Keratinocyte (primary cell): ENCODE measurements at regions not wholly inside any gene's neighbourhood (a gene's known extent, or its start where the extent isn't known, plus 50 kb on each side); places are given as distances from the start of the nearest gene placed in this dataset.

Experiments
- DNase-seq: peaks from one replicate; pipeline ENCODE4 v3.0.0-alpha.2; 2011; ENCODE audit warnings: low read depth, missing footprints, low spot score
- FAIRE-seq: peaks from 2 replicates; lab custom pipeline; 2011; peaks lifted over from hg19 to GRCh38; lab: Jason Lieb, UNC
- H2AFZ ChIP-seq: 2 replicates; pipeline ENCODE4 v1.6.0; 2012; ENCODE audit warnings: low read length, control low read depth, inconsistent platforms; ENCODE audit not compliant: control insufficient read depth
- H3K27ac ChIP-seq: 2 replicates; pipeline ENCODE4 v1.5.1; 2011; ENCODE audit warnings: low read length; ENCODE audit not compliant: control insufficient read depth, insufficient read depth
- H3K27me3 ChIP-seq: 3 replicates; pipeline ENCODE4 v1.6.0; 2011; ENCODE audit warnings: low read length; ENCODE audit not compliant: control insufficient read depth, insufficient read depth; ENCODE audit errors: extremely low read depth
- H3K36me3 ChIP-seq, 2 experiments: 2 replicates in 1 of 2; 3 replicates in 1 of 2; pipeline ENCODE4 v1.5.1; 2011; ENCODE audit warnings: low read length in 2 of 2, mild to moderate bottlenecking in 1 of 2; ENCODE audit not compliant: control insufficient read depth in 2 of 2, insufficient read depth in 2 of 2; ENCODE audit errors: extremely low read depth in 1 of 2
- H3K4me1 ChIP-seq: 3 replicates; pipeline ENCODE4 v1.5.1; 2011; ENCODE audit warnings: low read length; ENCODE audit not compliant: control insufficient read depth, insufficient read depth; ENCODE audit errors: extremely low read depth
- H3K4me2 ChIP-seq: 3 replicates; pipeline ENCODE4 v1.6.0; 2011; ENCODE audit warnings: low read depth, low read length; ENCODE audit not compliant: control insufficient read depth, insufficient read depth; ENCODE audit errors: extremely low read depth
- H3K4me3 ChIP-seq, 3 experiments: fragments of 200-600 bp in 1 of 3; sonication (generic) in 1 of 3; 2 replicates in 2 of 3; 3 replicates in 1 of 3; pipeline ENCODE4 v1.5.1; 2011 to 2016; ENCODE audit warnings: low read length in 3 of 3, mild to moderate bottlenecking in 3 of 3, control low read depth in 2 of 3, inconsistent platforms in 1 of 3, low read depth in 1 of 3, mixed read lengths in 1 of 3, mixed run types in 1 of 3, moderate library complexity in 1 of 3; ENCODE audit not compliant: control insufficient read depth in 2 of 3, insufficient read depth in 2 of 3; ENCODE audit errors: extremely low read depth in 1 of 3
- H3K79me2 ChIP-seq: 2 replicates; pipeline ENCODE4 v1.6.0; 2012; ENCODE audit warnings: low read length; ENCODE audit not compliant: control insufficient read depth, insufficient read depth
- H3K9ac ChIP-seq: 3 replicates; pipeline ENCODE4 v1.6.0; 2011; ENCODE audit warnings: low read length; ENCODE audit not compliant: control insufficient read depth, insufficient read depth; ENCODE audit errors: extremely low read depth
- H3K9me1 ChIP-seq: 3 replicates; pipeline ENCODE4 v1.6.0; 2011; ENCODE audit warnings: low read length; ENCODE audit not compliant: control insufficient read depth, insufficient read depth; ENCODE audit errors: extremely low read depth
- H3K9me3 ChIP-seq: 2 replicates; pipeline ENCODE4 v1.5.1; 2012; ENCODE audit warnings: low read depth, low read length; ENCODE audit not compliant: control insufficient read depth
- H4K20me1 ChIP-seq: 3 replicates; pipeline ENCODE4 v1.6.0; 2011; ENCODE audit warnings: low read length; ENCODE audit not compliant: control insufficient read depth, insufficient read depth; ENCODE audit errors: extremely low read depth
- CTCF ChIP-seq, 3 experiments: IDR thresholded peaks in 1 of 3; conservative IDR thresholded peaks in 1 of 3; optimal IDR thresholded peaks in 1 of 3; 2 replicates in 2 of 3; 3 replicates in 1 of 3; pipeline versions ENCODE3 to v1.5.1; 2011; ENCODE audit warnings: low read length in 3 of 3, mild to moderate bottlenecking in 3 of 3, moderate library complexity in 2 of 3, control low read depth in 1 of 3, inconsistent platforms in 1 of 3; ENCODE audit not compliant: insufficient read depth in 2 of 3; ENCODE audit errors: extremely low read depth in 1 of 3
- EZH2 ChIP-seq: IDR thresholded peaks from one replicate; pipeline ENCODE4 v1.6.1; 2012; ENCODE audit warnings: inconsistent platforms, mild to moderate bottlenecking, low read length, moderate library complexity
- dilution Hi-C: fragments of 300-500 bp; cut with MboI; formaldehyde crosslinking; loops from one replicate; pipeline ENCODE4 v1.7.0; 2020; ENCODE audit warnings: low sequenced_read_pairs; ENCODE audit not compliant: extremely low pct_ligation_motif_present

GRCh38 chr2:8191427-8191826 lies 490.4 kb upstream of the ID2 start:
- Histone ChIP-seq H3K79me2 (no peaks in the 10 kb centered on the region), H3K36me3 (no peaks in the 10 kb centered on the region), H3K27me3 (no peaks in the 10 kb centered on the region), H2AFZ (no peak overlapping the region), H3K4me3 (no peak overlapping the region), H3K4me2 (no peak overlapping the region), H3K4me1 (no peaks in the 10 kb centered on the region), H3K27ac (no peak overlapping the region), H3K9me3 (no peaks in the 10 kb centered on the region), H3K9me1 (no peaks in the 10 kb centered on the region), H3K9ac (no peak overlapping the region), H4K20me1 (no peaks in the 10 kb centered on the region)
- FAIRE-seq (no peak), DNase-seq (no peak)
- TF ChIP-seq CTCF (optimal IDR thresholded peaks at IDR 0.05 in 1 of 3, IDR thresholded peaks at IDR 0.05 in 1 of 3, conservative IDR thresholded peaks at IDR 0.05 in 1 of 3; ENCODE audit: extremely low read depth in 1 of 3, insufficient read depth in 2 of 3, low read length in 3 of 3) (no peak), EZH2 (no peak)
- dilution Hi-C loops = no loop called here

GRCh38 chr2:8193146-8193545 lies 488.7 kb upstream of the ID2 start:
- no peaks in the 10 kb centered on the region for H3K9me3 ChIP-seq
- no peaks in the 10 kb centered on the region for H3K27me3 ChIP-seq
- DNase-seq = no peak
- no peak overlapping the region for H2AFZ ChIP-seq
- no peaks in the 10 kb centered on the region for H3K36me3 ChIP-seq
- H3K27ac ChIP-seq = no peak overlapping the region
- H3K4me1 ChIP-seq = no peaks in the 10 kb centered on the region
- dilution Hi-C loops = no loop called here
- H4K20me1 ChIP-seq = no peaks in the 10 kb centered on the region
- no peak overlapping the region for H3K4me3 ChIP-seq
- no peak overlapping the region for H3K9ac ChIP-seq
- FAIRE-seq = no peak
- no peaks in the 10 kb centered on the region for H3K79me2 ChIP-seq
- H3K9me1 ChIP-seq = no peaks in the 10 kb centered on the region
- TF ChIP-seq CTCF (optimal IDR thresholded peaks at IDR 0.05 in 1 of 3, IDR thresholded peaks at IDR 0.05 in 1 of 3, conservative IDR thresholded peaks at IDR 0.05 in 1 of 3; ENCODE audit: extremely low read depth in 1 of 3, insufficient read depth in 2 of 3, low read length in 3 of 3) (no peak), EZH2 (no peak)
- H3K4me2 ChIP-seq = no peak overlapping the region
